GM23338 (cell line): ENCODE measurements at regions not wholly inside any gene's neighbourhood (a gene's known extent, or its start where the extent isn't known, plus 50 kb on each side); places are given as distances from the start of the nearest gene placed in this dataset.

Experiments used
- ATAC-seq: fragments of 200-7000 bp; cut with Tn5 transposase; 3 replicates; pipeline ENCODE4 v1.9.1; 2020
- DNase-seq: peaks from one replicate; pipeline ENCODE4 v3.0.0-alpha.2; 2015; ENCODE audit warnings: low spot score
- H2AFZ ChIP-seq: fragments of 200-600 bp; sonication (generic); 2 replicates; pipeline ENCODE4 v1.8.0; 2016; ENCODE audit warnings: antibody characterized with exemption, mild to moderate bottlenecking, moderate library complexity
- H3F3A ChIP-seq: fragments of 200-600 bp; sonication (generic); replicated peaks from 2 replicates; pipeline ENCODE4 v1.8.0; 2017; ENCODE audit warnings: antibody characterized with exemption, mixed run types, low read depth
- H3K27ac ChIP-seq: fragments of 200-600 bp; sonication (generic); 2 replicates; pipeline ENCODE4 v1.6.1; 2016; ENCODE audit warnings: low read depth
- H3K27me3 ChIP-seq: fragments of 200-600 bp; sonication (generic); 2 replicates; pipeline ENCODE4 v1.8.0; 2016; ENCODE audit warnings: mild to moderate bottlenecking, mixed run types, moderate library complexity; ENCODE audit not compliant: insufficient read depth
- H3K36me3 ChIP-seq: fragments of 200-600 bp; sonication (generic); 2 replicates; pipeline ENCODE4 v1.8.0; 2016; ENCODE audit warnings: mild to moderate bottlenecking; ENCODE audit not compliant: insufficient read depth
- H3K4me1 ChIP-seq: fragments of 200-600 bp; sonication (generic); 2 replicates; pipeline ENCODE4 v1.8.0; 2016; ENCODE audit warnings: mild to moderate bottlenecking, moderate library complexity; ENCODE audit not compliant: insufficient read depth
- H3K4me2 ChIP-seq: fragments of 200-600 bp; sonication (generic); 2 replicates; pipeline ENCODE4 v1.7.1; 2017; ENCODE audit warnings: mixed run types
- H3K4me3 ChIP-seq: fragments of 200-600 bp; sonication (generic); 2 replicates; pipeline ENCODE4 v1.6.1; 2016; ENCODE audit warnings: mixed run types
- H3K79me2 ChIP-seq: fragments of 200-600 bp; sonication (generic); replicated peaks from 2 replicates; pipeline ENCODE4 v1.8.0; 2017; ENCODE audit warnings: mild to moderate bottlenecking; ENCODE audit not compliant: insufficient read depth
- H3K9me2 ChIP-seq: fragments of 200-600 bp; sonication (generic); 2 replicates; pipeline ENCODE4 v1.8.0; 2017; ENCODE audit not compliant: insufficient read depth
- H4K20me1 ChIP-seq: fragments of 200-600 bp; sonication (generic); replicated peaks from 2 replicates; pipeline ENCODE4 v1.8.0; 2017; ENCODE audit warnings: mild to moderate bottlenecking; ENCODE audit not compliant: insufficient read depth
- H3K27ac Mint-ChIP-seq: 2 replicates; pipeline ENCODE4 v1.8.0; 2020; ENCODE audit warnings: inconsistent platforms, mild to moderate bottlenecking, moderate library complexity, mixed read lengths
- H3K27me3 Mint-ChIP-seq: 3 replicates; pipeline ENCODE4 v1.8.0; 2022; ENCODE audit warnings: low read depth, mild to moderate bottlenecking, moderate library complexity, mixed read lengths, inconsistent platforms; ENCODE audit not compliant: insufficient read depth, poor library complexity
- H3K36me3 Mint-ChIP-seq: 3 replicates; pipeline ENCODE4 v1.8.0; 2021; ENCODE audit warnings: low read depth, mild to moderate bottlenecking, inconsistent platforms, moderate library complexity, mixed read lengths
- H3K4me1 Mint-ChIP-seq: 3 replicates; pipeline ENCODE4 v1.8.0; 2020; ENCODE audit warnings: mild to moderate bottlenecking, inconsistent platforms, mixed read lengths
- H3K4me3 Mint-ChIP-seq: 3 replicates; pipeline ENCODE4 v1.8.0; 2021; ENCODE audit warnings: moderate library complexity, mild to moderate bottlenecking, inconsistent platforms, mixed read lengths
- H3K9me3 Mint-ChIP-seq: 3 replicates; pipeline ENCODE4 v1.8.0; 2020; ENCODE audit warnings: moderate library complexity, mild to moderate bottlenecking, inconsistent platforms, mixed read lengths
- CREB1 ChIP-seq: fragments of 250-450 bp; sonication (Bioruptor Pico); IDR thresholded peaks from 2 replicates; pipeline ENCODE4 v1.5.0; 2020; ENCODE audit warnings: low read depth, mild to moderate bottlenecking, moderate library complexity
- CTCF ChIP-seq, 2 experiments: fragments of 200-600 bp in 1 of 2; sonication (generic) in 1 of 2; conservative IDR thresholded peaks; 2 replicates each; pipeline versions ENCODE4 v1.5.1 to v1.6.1; 2016 to 2017; ENCODE audit warnings: antibody characterized with exemption in 2 of 2, low read depth in 2 of 2, mild to moderate bottlenecking in 2 of 2, moderate library complexity in 1 of 2
- EZH2phosphoT487 ChIP-seq: fragments of 200-600 bp; sonication (generic); IDR thresholded peaks from one replicate; pipeline ENCODE4 v1.8.1; 2018; ENCODE audit warnings: antibody characterized with exemption; ENCODE audit not compliant: unreplicated experiment
- JUNB ChIP-seq: IDR thresholded peaks from one replicate; pipeline ENCODE4 v1.6.1; 2016; ENCODE audit warnings: antibody characterized with exemption; ENCODE audit not compliant: unreplicated experiment
- NANOG ChIP-seq: IDR thresholded peaks from 2 replicates; pipeline ENCODE4 v1.6.1; 2016; ENCODE audit warnings: antibody characterized with exemption, borderline replicate concordance
- POLR2AphosphoS5 ChIP-seq: IDR thresholded peaks from 2 replicates; pipeline ENCODE4 v1.6.1; 2016; ENCODE audit warnings: antibody characterized with exemption, low read depth
- REST ChIP-seq: IDR thresholded peaks from one replicate; pipeline ENCODE4 v1.6.1; 2018; ENCODE audit warnings: antibody characterized with exemption; ENCODE audit not compliant: unreplicated experiment
- STAT1 ChIP-seq: IDR thresholded peaks from one replicate; pipeline ENCODE4 v1.6.1; 2016; ENCODE audit warnings: antibody characterized with exemption; ENCODE audit not compliant: unreplicated experiment
- ZNF114 ChIP-seq: fragments of 250-450 bp; sonication (Bioruptor Pico); IDR thresholded peaks from 2 replicates; pipeline ENCODE4 v1.5.0; 2020; ENCODE audit warnings: mild to moderate bottlenecking, moderate library complexity
- ZNF331 ChIP-seq: fragments of 250-450 bp; sonication (Bioruptor Pico); IDR thresholded peaks from 2 replicates; pipeline ENCODE4 v1.5.0; 2020; ENCODE audit warnings: low read depth, mild to moderate bottlenecking, moderate library complexity

GRCh38 chr4:79657379-79657778 lies 249.4 kb upstream of the GK2 start:
- Mint-ChIP-seq H3K4me3 (no peak overlapping the region), H3K27ac (no peak overlapping the region), H3K27me3 (peaks cover 2% of the 10 kb centered on the region)

More at GRCh38 chr4:79657379-79657778, 249.4 kb upstream of the GK2 start:
- TF ChIP-seq REST, result no peak
- TF ChIP-seq ZNF114 (CRISPR knock-in tag), result no peak
- no peak for TF ChIP-seq CREB1 (CRISPR knock-in tag)
- TF ChIP-seq JUNB, result no peak
- TF ChIP-seq ZNF331 (CRISPR knock-in tag), result no peak
- TF ChIP-seq POLR2AphosphoS5, result no peak
- no peak for TF ChIP-seq EZH2phosphoT487
- no peak for TF ChIP-seq NANOG
- no peak for TF ChIP-seq CTCF (conservative IDR thresholded peaks at IDR 0.05; ENCODE audit: low read depth in 2 of 2)
- no peak for TF ChIP-seq STAT1
- Mint-ChIP-seq H3K4me1 (peaks cover 17% of the 10 kb centered on the region; the same call in 2 of the 3 replicates), H3K36me3 (peaks cover 38% of the 10 kb centered on the region), H3K9me3 (peaks cover 39% of the 10 kb centered on the region)
- no peaks in the 10 kb centered on the region; the same call in 1 of the 2 replicates for H3K9me2 ChIP-seq
- peaks cover 23% of the 10 kb centered on the region; the same call in 1 of the 2 replicates for H3K36me3 ChIP-seq
- no peaks in the 10 kb centered on the region for H4K20me1 ChIP-seq
- H3K79me2 ChIP-seq, result no peaks in the 10 kb centered on the region
- no peak for DNase-seq
- no peak overlapping the region for H3K4me2 ChIP-seq
- H3K27ac ChIP-seq, result no peak overlapping the region
- no peak overlapping the region for H2AFZ ChIP-seq
- peaks cover 5% of the 10 kb centered on the region for H3K4me1 ChIP-seq
- H3K27me3 ChIP-seq, result no peaks in the 10 kb centered on the region
- no peak overlapping the region for H3K4me3 ChIP-seq
- no peaks in the 10 kb centered on the region for H3F3A ChIP-seq
- ATAC-seq, result no peak
